GM12872 (cell line): ENCODE measurements at regions not wholly inside any gene's neighbourhood (a gene's known extent, or its start where the extent isn't known, plus 50 kb on each side); places are given as distances from the start of the nearest gene placed in this dataset.

ENCODE experiments used
- TF ChIP-seq, protein P1 (sequence below): IDR thresholded peaks from 3 replicates; pipeline ENCODE4 v1.5.1; 2011; ENCODE audit warnings: low read depth, mild to moderate bottlenecking, low read length, moderate library complexity; ENCODE audit not compliant: insufficient read depth

DNA sequence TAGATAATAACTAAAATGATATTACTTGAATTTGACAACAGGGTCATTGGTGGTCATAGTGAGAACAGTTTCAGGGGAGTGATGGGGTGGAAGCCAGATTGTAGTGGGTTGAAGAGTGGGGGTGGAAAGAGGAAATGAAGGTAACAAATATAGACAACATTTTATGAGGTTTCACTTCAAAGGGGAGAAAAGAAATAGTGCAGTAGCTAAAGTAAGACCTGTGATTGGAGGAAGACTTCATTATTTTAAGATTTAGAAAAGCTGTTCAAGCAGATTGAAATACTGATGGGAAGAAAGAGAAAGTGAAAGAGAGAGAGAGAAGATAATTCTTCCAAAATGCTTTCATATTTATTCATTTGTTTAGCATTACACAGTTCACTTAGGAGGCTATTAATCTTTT lies 52.0 kb upstream of the KCNA3 start:
- TF ChIP-seq, protein P1, sequence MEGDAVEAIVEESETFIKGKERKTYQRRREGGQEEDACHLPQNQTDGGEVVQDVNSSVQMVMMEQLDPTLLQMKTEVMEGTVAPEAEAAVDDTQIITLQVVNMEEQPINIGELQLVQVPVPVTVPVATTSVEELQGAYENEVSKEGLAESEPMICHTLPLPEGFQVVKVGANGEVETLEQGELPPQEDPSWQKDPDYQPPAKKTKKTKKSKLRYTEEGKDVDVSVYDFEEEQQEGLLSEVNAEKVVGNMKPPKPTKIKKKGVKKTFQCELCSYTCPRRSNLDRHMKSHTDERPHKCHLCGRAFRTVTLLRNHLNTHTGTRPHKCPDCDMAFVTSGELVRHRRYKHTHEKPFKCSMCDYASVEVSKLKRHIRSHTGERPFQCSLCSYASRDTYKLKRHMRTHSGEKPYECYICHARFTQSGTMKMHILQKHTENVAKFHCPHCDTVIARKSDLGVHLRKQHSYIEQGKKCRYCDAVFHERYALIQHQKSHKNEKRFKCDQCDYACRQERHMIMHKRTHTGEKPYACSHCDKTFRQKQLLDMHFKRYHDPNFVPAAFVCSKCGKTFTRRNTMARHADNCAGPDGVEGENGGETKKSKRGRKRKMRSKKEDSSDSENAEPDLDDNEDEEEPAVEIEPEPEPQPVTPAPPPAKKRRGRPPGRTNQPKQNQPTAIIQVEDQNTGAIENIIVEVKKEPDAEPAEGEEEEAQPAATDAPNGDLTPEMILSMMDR: no peak
